ENCODE measurements at regions not wholly inside any gene's neighbourhood (a gene's known extent, or its start where the extent isn't known, plus 50 kb on each side); places are given as distances from the start of the nearest gene placed in this dataset.

GRCh38 chr4:71162386-71162785, 168.9 kb downstream of the DCK start:
- no peak for DNase-seq

GRCh38 chr4:71163317-71163716, 169.9 kb downstream of the DCK start:
- DNase-seq: no peak

GRCh38 chr4:71167083-71167482, 171.7 kb upstream of the SLC4A4 start:
- no peak for DNase-seq

GRCh38 chr4:71171592-71171991, 167.2 kb upstream of the SLC4A4 start:
- no peak for DNase-seq

GRCh38 chr4:71181332-71181731, 157.5 kb upstream of the SLC4A4 start:
- no peak for DNase-seq

DNA sequence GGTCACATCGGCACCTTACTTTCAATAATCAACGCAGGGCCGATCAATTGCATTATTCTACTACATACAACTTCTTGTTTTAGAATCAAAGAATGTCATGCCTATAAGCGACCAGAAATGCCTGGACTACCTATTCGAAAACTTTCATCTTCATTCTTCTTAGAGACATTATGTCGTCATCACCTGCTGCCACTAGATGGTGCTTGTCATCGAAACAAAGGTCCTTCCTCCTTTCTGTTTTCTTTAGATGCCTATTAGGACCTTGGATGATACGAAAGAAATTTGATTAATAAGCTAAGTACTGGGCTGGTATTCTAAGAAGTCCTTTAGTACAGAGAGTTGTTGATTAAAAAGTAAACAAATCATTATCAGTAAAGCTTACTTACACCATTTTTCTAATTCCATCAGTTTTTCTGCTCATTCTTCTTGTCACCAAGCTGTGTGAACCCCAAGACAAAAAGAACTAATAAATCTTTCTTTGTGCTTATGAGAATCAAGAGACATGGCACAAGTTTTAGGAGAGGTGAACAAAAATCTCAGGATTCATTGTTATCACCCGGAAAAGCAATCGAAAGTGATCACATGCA, 154.5 kb upstream of the SLC4A4 start:
- no peak for DNase-seq

GRCh38 chr4:71185037-71185436, 153.8 kb upstream of the SLC4A4 start:
- DNase-seq: no peak

DNA sequence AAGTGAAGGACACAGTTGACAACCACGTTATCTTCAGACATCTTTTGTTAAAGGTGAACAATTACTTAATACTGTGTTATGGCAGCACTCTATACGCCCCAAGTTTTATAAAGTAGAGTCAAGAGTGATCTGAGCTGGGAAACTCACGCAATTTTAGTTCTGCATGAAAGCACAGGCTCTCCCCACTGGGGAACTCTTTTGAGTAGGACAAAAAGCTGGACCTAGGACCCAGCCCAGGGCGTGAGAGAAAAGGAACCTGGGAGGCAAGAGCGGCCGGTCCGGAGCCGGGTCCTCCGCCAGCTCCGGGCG, 152.6 kb upstream of the SLC4A4 start:
- no peak for DNase-seq

- DNase-seq: no peak
These were observed 152.0 kb upstream of the SLC4A4 start for GRCh38 chr4:71186566-71187403.

- DNase-seq: no peak
These were observed 151.2 kb upstream of the SLC4A4 start for GRCh38 chr4:71187404-71188155.

GRCh38 chr4:71188156-71188640, 150.6 kb upstream of the SLC4A4 start:
- DNase-seq: no peak

DNA sequence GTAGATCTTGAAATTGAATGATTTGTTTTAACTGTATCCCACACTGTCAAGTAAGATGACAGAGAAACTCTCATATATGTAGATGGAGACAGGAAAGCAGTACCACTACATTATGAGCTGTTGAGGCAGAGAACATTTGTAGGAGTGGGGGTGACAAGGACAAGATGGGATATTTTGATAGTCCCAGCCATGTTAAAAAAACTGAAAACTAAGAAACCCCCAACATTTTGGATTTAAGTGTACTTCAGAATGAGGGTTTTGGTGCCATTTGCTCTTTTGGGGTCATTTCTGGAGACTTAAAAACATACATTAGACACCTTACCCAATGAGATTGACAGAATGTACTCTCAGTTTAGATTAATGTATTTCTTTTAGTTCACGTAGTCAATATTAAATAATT, 149.9 kb upstream of the SLC4A4 start:
- DNase-seq: no peak

DNA sequence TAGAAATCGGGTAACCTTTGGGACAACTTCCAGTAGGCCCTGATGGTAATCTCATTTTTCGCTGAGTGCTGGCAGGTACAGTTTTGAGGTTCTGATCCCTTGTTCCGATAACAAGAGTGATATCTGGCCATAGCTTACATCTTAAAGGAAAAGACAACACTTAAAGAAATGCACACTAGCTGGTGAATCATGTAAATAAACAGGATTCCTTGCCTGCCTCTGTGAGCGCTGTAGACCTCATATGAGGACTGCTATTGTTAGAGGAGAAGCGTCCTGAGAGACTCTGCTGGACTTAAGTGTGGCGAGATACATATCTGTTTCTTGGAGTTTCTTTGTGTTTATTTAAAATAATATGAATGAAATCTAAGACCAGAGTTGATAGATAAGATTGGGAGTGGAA, 149.3 kb upstream of the SLC4A4 start:
- no peak for DNase-seq

DNA sequence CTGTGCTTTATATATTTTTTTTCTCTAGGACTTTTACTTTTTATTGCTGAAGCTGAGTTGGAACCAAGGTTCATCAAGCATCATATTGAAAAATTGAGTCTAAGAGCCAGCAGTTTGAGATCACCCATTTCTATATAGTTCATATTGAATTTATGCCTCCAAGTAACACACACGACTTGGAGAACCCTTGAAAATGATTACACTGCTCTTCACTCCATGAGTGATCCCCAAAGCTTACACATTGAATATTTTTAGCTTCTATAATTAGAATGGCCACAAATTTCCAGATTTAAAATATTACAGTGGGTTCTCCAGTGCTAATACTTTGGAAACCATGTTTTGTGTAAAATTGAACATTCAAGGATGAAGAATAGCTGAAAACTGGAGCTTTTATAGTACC, 144.4 kb upstream of the SLC4A4 start:
- DNase-seq: no peak

GRCh38 chr4:71195924-71196323, 142.9 kb upstream of the SLC4A4 start:
- no peak for DNase-seq

DNA sequence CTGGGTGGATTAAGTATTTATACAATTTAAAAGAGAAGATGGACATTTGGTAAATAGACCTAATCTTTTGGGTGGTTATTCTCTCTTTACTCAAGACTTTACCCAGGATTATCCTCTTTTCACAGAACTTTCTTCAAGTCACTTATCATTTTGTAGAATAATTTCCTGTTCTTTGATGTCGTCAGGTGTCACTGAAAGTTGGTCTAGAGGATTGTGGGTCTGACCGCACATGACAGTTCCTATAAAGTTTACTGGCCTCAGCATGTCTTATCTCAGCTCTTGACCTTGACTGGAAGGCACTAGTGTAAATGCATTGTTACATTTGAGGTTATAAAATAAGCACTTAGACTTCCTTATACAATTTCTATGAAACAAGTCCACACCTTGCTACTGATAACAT, 139.9 kb upstream of the SLC4A4 start:
- DNase-seq: no peak

DNA sequence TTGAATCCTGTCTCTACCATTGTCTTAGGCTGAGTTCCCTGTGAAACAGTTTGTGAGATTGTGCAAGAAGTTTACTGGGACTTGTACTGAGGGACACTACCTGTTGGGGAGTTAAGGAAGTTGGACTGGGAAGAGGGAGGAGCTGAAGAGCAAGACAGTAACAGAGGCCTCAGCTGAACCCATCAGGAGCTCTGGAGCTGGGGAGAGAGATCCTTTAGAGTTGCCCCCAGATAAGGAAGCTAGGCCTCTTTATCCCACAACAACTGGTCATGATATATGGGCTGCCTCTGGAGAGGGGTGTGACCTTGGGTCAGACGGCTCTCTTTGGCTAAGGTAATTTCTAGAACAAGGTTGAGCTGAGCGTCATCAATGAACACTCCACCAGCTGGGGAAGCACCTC, 137.8 kb upstream of the SLC4A4 start:
- DNase-seq: no peak

DNA sequence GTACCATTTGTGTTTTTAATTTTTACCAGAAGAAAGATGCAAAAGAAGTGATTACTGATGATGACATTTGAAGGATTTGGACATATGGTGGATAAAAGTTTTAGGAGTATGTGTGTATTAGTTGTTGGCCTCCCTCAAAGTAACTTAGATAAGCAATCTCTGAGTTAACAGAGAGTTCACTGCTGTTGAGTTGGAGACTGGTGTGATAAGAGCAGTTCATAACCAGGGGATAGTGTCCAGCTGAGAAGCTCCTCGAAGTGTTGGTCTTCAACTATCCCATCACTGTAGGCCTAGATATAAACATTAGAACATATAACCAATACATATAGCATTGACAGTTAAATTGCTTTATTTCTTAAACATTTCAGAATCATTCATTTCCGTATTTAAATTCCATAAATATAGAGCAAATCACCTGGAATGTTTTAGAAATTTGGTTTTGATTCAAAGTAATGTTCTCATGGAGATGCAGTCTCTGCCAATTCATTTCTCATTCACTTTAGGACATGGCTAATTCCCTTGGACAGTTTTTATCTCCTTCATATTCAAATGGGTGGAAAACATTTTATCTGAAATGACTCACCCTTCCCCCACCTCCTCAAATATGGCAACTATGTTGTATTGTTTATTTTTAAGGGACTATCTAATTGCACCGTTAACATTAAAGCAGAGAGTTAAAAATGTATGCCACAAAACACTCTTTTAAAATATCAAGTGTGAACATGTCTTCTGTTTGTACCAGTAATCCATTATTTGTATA, 136.8 kb upstream of the SLC4A4 start:
- DNase-seq: no peak

DNA sequence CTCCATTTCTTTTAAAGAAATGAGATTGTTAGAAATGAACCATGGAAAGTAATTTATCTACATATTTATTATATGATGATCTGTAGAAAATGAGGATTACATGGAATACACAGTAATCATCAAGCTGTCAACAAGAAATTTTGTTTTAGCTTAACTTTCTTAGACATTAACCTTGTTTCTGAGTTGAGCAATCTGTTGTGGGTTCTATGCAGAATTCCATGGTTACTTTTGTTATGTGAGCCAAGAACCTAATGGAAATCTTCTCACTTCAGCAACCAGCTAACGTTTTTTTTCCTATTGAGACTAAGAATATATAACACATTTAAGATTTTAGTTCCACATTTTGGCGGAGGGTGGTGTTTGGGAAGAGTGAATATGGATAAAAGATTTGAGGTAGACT, 136.1 kb upstream of the SLC4A4 start:
- DNase-seq: no peak

DNA sequence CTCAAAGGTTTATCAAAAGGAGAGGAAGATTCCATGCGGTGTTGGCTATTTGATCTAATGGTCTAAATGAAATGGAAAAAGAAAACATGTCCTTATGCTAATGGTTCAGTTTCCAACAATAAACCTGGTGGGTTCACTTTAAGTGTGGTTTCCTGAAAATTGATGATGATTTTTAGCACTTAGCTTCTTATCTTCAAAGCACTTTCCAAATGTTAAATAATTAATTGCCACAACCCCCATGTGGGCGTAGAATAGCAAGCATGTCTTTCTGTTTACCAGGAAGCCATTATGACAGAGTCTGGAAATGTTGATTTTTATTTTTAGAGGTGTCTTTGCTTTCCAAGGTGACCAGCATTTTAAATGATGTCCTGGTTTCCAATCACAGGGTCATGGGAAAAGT, 134.8 kb upstream of the SLC4A4 start:
- DNase-seq: no peak

GRCh38 chr4:71206763-71207162, 132.1 kb upstream of the SLC4A4 start:
- peak; percentile 29 for DNase-seq

- DNase-seq: no peak
These were observed 129.7 kb upstream of the SLC4A4 start for GRCh38 chr4:71209161-71209560.

DNA sequence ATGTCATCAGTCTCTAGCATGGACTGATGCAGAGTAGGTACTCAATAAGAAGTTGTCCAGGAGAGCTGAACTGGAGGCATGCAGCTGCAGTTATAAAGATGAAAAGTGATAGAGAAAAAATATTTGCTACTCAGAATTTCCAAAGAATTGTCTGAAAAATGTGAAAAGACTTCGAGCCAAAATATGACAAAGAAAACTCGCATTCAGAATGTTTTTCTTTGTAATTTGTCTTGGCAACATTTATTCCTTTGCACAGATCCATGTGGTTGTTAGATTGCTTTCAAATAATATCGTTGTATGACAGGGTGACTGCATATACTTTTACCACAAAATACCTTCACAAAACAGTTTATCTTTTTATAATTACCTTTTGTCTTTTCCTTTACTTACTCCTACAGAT, 128.0 kb upstream of the SLC4A4 start:
- no peak for DNase-seq
